BJ (cell line): ENCODE measurements at regions not wholly inside any gene's neighbourhood (a gene's known extent, or its start where the extent isn't known, plus 50 kb on each side); places are given as distances from the start of the nearest gene placed in this dataset.

ENCODE experiments used
- CTCF ChIA-PET: fragments of 350-600 bp; formaldehyde crosslinking; extraction: SDS; loops from one replicate; lab custom pipeline; 2021; ENCODE audit warnings: antibody characterized with exemption, inconsistent platforms; lab: Yijun Ruan, JAX
- POLR2A ChIA-PET: fragments of 300-600 bp; sonication (Branson Sonifier 250); formaldehyde crosslinking; extraction: SDS; loops from one replicate; lab custom pipeline; 2021; ENCODE audit warnings: antibody characterized with exemption; lab: Charles Lee
- DNase-seq: peaks from one replicate; pipeline ENCODE4 v3.0.0-alpha.2; 2011; ENCODE audit warnings: low read depth
- H3K27me3 ChIP-seq: 2 replicates; pipeline ENCODE4 v1.6.0; 2011; ENCODE audit warnings: low read length; ENCODE audit not compliant: control insufficient read depth, insufficient read depth
- H3K36me3 ChIP-seq: 2 replicates; pipeline ENCODE4 v1.5.1; 2011; ENCODE audit warnings: low read length; ENCODE audit not compliant: control insufficient read depth, insufficient read depth
- H3K4me3 ChIP-seq: 2 replicates; pipeline ENCODE4 v1.5.1; 2011; ENCODE audit warnings: low read depth, mild to moderate bottlenecking, control low read depth, low read length
- CTCF ChIP-seq: IDR thresholded peaks from 2 replicates; pipeline ENCODE4 v1.5.1; 2011; ENCODE audit warnings: low read depth, mild to moderate bottlenecking, control low read depth, inconsistent platforms, low read length, moderate library complexity; ENCODE audit not compliant: insufficient read depth

GRCh38 chr13:95452375-95452774, 100.1 kb upstream of the CLDN10 start:
- no peak for TF ChIP-seq CTCF
- DNase-seq, result no peak
- CTCF ChIA-PET, result no interaction called here
- POLR2A ChIA-PET, result no interaction called here
- no peak overlapping the region for H3K4me3 ChIP-seq
- H3K27me3 ChIP-seq, result 0 out of 2 replicates have a peak, but pooled peaks cover 3% of the 10 kb centered on the region
- H3K36me3 ChIP-seq, result no peaks in the 10 kb centered on the region

GRCh38 chr13:95455782-95456181, 96.7 kb upstream of the CLDN10 start:
- Histone ChIP-seq H3K27me3 (0 out of 2 replicates have a peak, but pooled peaks cover 4% of the 10 kb centered on the region), H3K4me3 (no peak overlapping the region), H3K36me3 (no peaks in the 10 kb centered on the region)
- ChIA-PET CTCF (interaction anchor here (1.3 kb wide), 1 partner anchor 19 kb away, joined by 3 read pairs; no protein-coding TSS in a partner anchor), POLR2A (no interaction called here)
- TF ChIP-seq CTCF, result no peak
- no peak for DNase-seq

DNA sequence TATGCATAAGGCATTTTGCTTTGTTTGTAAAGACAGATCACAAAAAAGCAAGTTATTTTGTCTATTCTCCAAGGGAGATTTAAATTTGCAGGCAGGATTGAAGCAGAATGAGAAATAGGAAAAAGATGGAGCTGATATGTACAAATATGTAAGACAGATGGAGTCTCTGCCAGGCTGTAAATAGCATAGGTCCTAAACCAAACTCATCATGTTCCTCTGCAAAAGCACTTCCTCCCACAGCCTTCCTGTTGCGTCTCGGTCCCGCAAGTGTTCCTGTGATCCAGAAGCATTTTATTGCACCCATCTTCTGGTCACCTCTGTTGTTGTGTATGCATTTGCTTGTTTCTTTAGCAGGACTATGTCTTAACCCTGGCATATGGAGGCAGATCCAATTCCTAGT, 95.7 kb upstream of the CLDN10 start:
- TF ChIP-seq CTCF, result no peak
- Histone ChIP-seq H3K4me3 (no peak overlapping the region), H3K36me3 (no peaks in the 10 kb centered on the region), H3K27me3 (0 out of 2 replicates have a peak, but pooled peaks cover 1% of the 10 kb centered on the region)
- no peak for DNase-seq
- POLR2A ChIA-PET, result no interaction called here
- CTCF ChIA-PET, result no interaction called here

- H3K36me3 ChIP-seq, result no peaks in the 10 kb centered on the region
- no peak for TF ChIP-seq CTCF
- H3K27me3 ChIP-seq, result 0 out of 2 replicates have a peak, but pooled peaks cover 1% of the 10 kb centered on the region
- no peak for DNase-seq
- ChIA-PET POLR2A (no interaction called here), CTCF (no interaction called here)
- H3K4me3 ChIP-seq, result no peak overlapping the region
These were observed 95.2 kb upstream of the CLDN10 start for GRCh38 chr13:95457294-95457693.

- ChIA-PET POLR2A (no interaction called here), CTCF (no interaction called here)
- Histone ChIP-seq H3K27me3 (0 out of 2 replicates have a peak, but pooled peaks cover 1% of the 10 kb centered on the region), H3K36me3 (no peaks in the 10 kb centered on the region), H3K4me3 (no peak overlapping the region)
- DNase-seq, result no peak
- TF ChIP-seq CTCF, result no peak
These were observed 89.7 kb upstream of the CLDN10 start for GRCh38 chr13:95462801-95463200.
